SK-N-SH (cell line): ENCODE measurements at regions not wholly inside any gene's neighbourhood (a gene's known extent, or its start where the extent isn't known, plus 50 kb on each side); places are given as distances from the start of the nearest gene placed in this dataset.
"Not testable (repeated sequence)": the region's sequence is repeated elsewhere in the genome, so short reads cannot be mapped to it uniquely, and the experiment has no call there.

Source experiments
- CTCF ChIA-PET: fragments of 300-600, 350-600 bp; formaldehyde crosslinking; extraction: SDS; loops from one replicate; lab custom pipeline; 2021; lab: Yijun Ruan, JAX
- POLR2A ChIA-PET: fragments of 350-600 bp; sonication (Branson Sonifier 250); formaldehyde crosslinking; extraction: SDS; loops from one replicate; lab custom pipeline; 2020; ENCODE audit warnings: antibody characterized with exemption, inconsistent platforms; lab: Yijun Ruan, JAX
- DNase-seq: peaks from one replicate; pipeline ENCODE4 v3.0.0; 2012
- H2AFZ ChIP-seq: fragments of 200-600 bp; sonication (generic); 2 replicates; pipeline ENCODE4 v1.8.1; 2016; ENCODE audit warnings: antibody characterized with exemption, mild to moderate bottlenecking, low read depth
- H3F3A ChIP-seq: fragments of 200-600 bp; sonication (generic); replicated peaks from 2 replicates; pipeline ENCODE3; 2016; ENCODE audit warnings: antibody characterized with exemption, mild to moderate bottlenecking; ENCODE audit not compliant: insufficient read depth
- H3K27ac ChIP-seq, 2 experiments: fragments of 200-500 bp in 1 of 2; fragments of 200-600 bp in 1 of 2; sonication (Bioruptor generic) in 1 of 2; sonication (generic), shearing (Covaris generic) in 1 of 2; 2 replicates each; pipeline versions ENCODE4 v1.5.1 to v1.6.1; 2014 to 2016; ENCODE audit warnings: low read depth in 2 of 2, inconsistent platforms in 1 of 2, low read length in 1 of 2, mild to moderate bottlenecking in 1 of 2, mixed read lengths in 1 of 2
- H3K27me3 ChIP-seq: fragments of 200-600 bp; sonication (generic), shearing (Covaris generic); 2 replicates; pipeline ENCODE4 v1.6.1; 2016; ENCODE audit warnings: mixed run types; ENCODE audit not compliant: insufficient read depth
- H3K36me3 ChIP-seq, 2 experiments: fragments of 200-500 bp in 1 of 2; fragments of 200-600 bp in 1 of 2; sonication (Bioruptor generic) in 1 of 2; sonication (generic) in 1 of 2; replicated peaks in 1 of 2; 2 replicates each; pipeline versions ENCODE3 to v1.5.1; 2014 to 2016; ENCODE audit warnings: low read length in 1 of 2, mild to moderate bottlenecking in 1 of 2; ENCODE audit not compliant: insufficient read depth in 2 of 2, control insufficient read depth in 1 of 2
- H3K4me1 ChIP-seq, 2 experiments: fragments of 200-500 bp in 1 of 2; fragments of 200-600 bp in 1 of 2; sonication (Bioruptor generic) in 1 of 2; sonication (generic), shearing (Covaris generic) in 1 of 2; 2 replicates each; pipeline versions ENCODE4 v1.5.1 to v1.6.1; 2014 to 2016; ENCODE audit warnings: low read depth in 1 of 2, low read length in 1 of 2, mixed run types in 1 of 2; ENCODE audit not compliant: insufficient read depth in 2 of 2, control insufficient read depth in 1 of 2
- H3K4me2 ChIP-seq: fragments of 200-600 bp; sonication (generic), shearing (Covaris generic); 2 replicates; pipeline ENCODE4 v1.6.1; 2017; ENCODE audit warnings: mixed run types
- H3K4me3 ChIP-seq, 2 experiments: fragments of 200-500 bp in 1 of 2; fragments of 200-600 bp in 1 of 2; sonication (Bioruptor generic) in 1 of 2; sonication (generic), shearing (Covaris generic) in 1 of 2; 2 replicates each; pipeline versions ENCODE4 v1.5.1 to v1.8.1; 2014 to 2016; ENCODE audit warnings: low read depth in 2 of 2, inconsistent platforms in 1 of 2, low read length in 1 of 2, mild to moderate bottlenecking in 1 of 2, mixed read lengths in 1 of 2, moderate library complexity in 1 of 2
- H3K79me2 ChIP-seq: fragments of 200-600 bp; sonication (generic); 2 replicates; pipeline ENCODE4 v1.8.1; 2017; ENCODE audit warnings: mild to moderate bottlenecking; ENCODE audit not compliant: insufficient read depth
- H3K9ac ChIP-seq: fragments of 200-600 bp; sonication (generic); 2 replicates; pipeline ENCODE4 v1.6.1; 2017; ENCODE audit warnings: mixed run types
- H3K9me2 ChIP-seq: fragments of 200-600 bp; sonication (generic); 2 replicates; pipeline ENCODE4 v1.6.1; 2017; ENCODE audit warnings: mixed run types
- H3K9me3 ChIP-seq: fragments of 200-600 bp; sonication (generic); 2 replicates; pipeline ENCODE4 v1.6.1; 2017; ENCODE audit warnings: mixed run types, mild to moderate bottlenecking, moderate library complexity
- H4K20me1 ChIP-seq: fragments of 200-600 bp; sonication (generic); 2 replicates; pipeline ENCODE4 v1.6.1; 2017; ENCODE audit warnings: mild to moderate bottlenecking, mixed run types; ENCODE audit not compliant: insufficient read depth
- CHD2 ChIP-seq: fragments of 150-350 bp; IDR thresholded peaks from 2 replicates; pipeline ENCODE4 v1.6.1; 2018; ENCODE audit warnings: low read length; ENCODE audit not compliant: partially characterized antibody
- EZH2phosphoT487 ChIP-seq: fragments of 200-600 bp; sonication (generic); IDR thresholded peaks from 2 replicates; pipeline ENCODE4 v1.6.1; 2017; ENCODE audit warnings: low read depth, mixed run types, mild to moderate bottlenecking, antibody characterized with exemption, moderate library complexity, borderline replicate concordance
- FOXJ3 ChIP-seq: sonication (generic); formaldehyde crosslinking; IDR thresholded peaks from 2 replicates; pipeline ENCODE4 v1.5.1; 2020; ENCODE audit warnings: mild to moderate bottlenecking, missing genetic modification reagents
- FOXM1 ChIP-seq: IDR thresholded peaks from 2 replicates; pipeline ENCODE4 v1.4.0; 2012; ENCODE audit warnings: low read depth, mild to moderate bottlenecking
- MEF2A ChIP-seq: IDR thresholded peaks from 2 replicates; pipeline ENCODE4 v1.4.0; 2012; ENCODE audit warnings: low read depth, borderline replicate concordance
- MXI1 ChIP-seq: IDR thresholded peaks from 2 replicates; pipeline ENCODE4 v1.6.1; 2012; ENCODE audit warnings: mild to moderate bottlenecking, low read depth, low read length, improper control_type of control experiment
- PBX3 ChIP-seq: IDR thresholded peaks from 2 replicates; pipeline ENCODE4; 2012
- POLR2AphosphoS5 ChIP-seq: IDR thresholded peaks from 2 replicates; pipeline ENCODE4 v1.6.1; 2012; ENCODE audit warnings: low read depth, low read length
- RAD21 ChIP-seq: IDR thresholded peaks from 2 replicates; pipeline ENCODE4 v1.6.1; 2012; ENCODE audit warnings: mild to moderate bottlenecking, low read length
- RXRA ChIP-seq: IDR thresholded peaks from 2 replicates; pipeline ENCODE4 v1.4.0; 2012; ENCODE audit warnings: low read depth, mild to moderate bottlenecking, borderline replicate concordance
- SIN3A ChIP-seq: IDR thresholded peaks from 2 replicates; pipeline ENCODE4 v1.6.1; 2012; ENCODE audit warnings: low read depth, mild to moderate bottlenecking, low read length, moderate library complexity, borderline replicate concordance
- SMC3 ChIP-seq: IDR thresholded peaks from 2 replicates; pipeline ENCODE4 v1.6.1; 2012; ENCODE audit warnings: low read depth, low read length, improper control_type of control experiment
- USF2 ChIP-seq: fragments of 150-350 bp; IDR thresholded peaks from 2 replicates; pipeline ENCODE4 v1.6.1; 2017; ENCODE audit warnings: antibody characterized with exemption, low read length, low read depth, borderline replicate concordance
- YY1 ChIP-seq: IDR thresholded peaks from 2 replicates; pipeline ENCODE4 v1.4.0; 2012; ENCODE audit warnings: low read depth, mild to moderate bottlenecking
- WGBS: methylation state at CpG from one replicate; pipeline ENCODE4 v1.1.6; 2017; ENCODE audit warnings: low lambda C conversion rate; 5-methylcytosine and 5-hydroxymethylcytosine counted together

- no peaks in the 10 kb centered on the region for H3K9me2 ChIP-seq
- TF ChIP-seq CHD2: no peak
- TF ChIP-seq FOXJ3 (CRISPR knock-in tag): no peak
- TF ChIP-seq SIN3A: no peak
- TF ChIP-seq POLR2AphosphoS5: no peak
- no peak for TF ChIP-seq USF2
- TF ChIP-seq FOXM1: no peak
- no peak for TF ChIP-seq RAD21
- TF ChIP-seq YY1: no peak
- H3K4me3 ChIP-seq: no peak overlapping the region
- no peak overlapping the region for H3K27ac ChIP-seq
- H4K20me1 ChIP-seq: 0 out of 2 replicates have a peak, but pooled peaks cover 3% of the 10 kb centered on the region
- H3K9me3 ChIP-seq: no peaks in the 10 kb centered on the region
- no peaks in the 10 kb centered on the region for H3K27me3 ChIP-seq
- no peak for DNase-seq
- ChIA-PET CTCF (no interaction called here), POLR2A (no interaction called here)
- no peak overlapping the region for H3K4me2 ChIP-seq
- no peaks in the 10 kb centered on the region for H3F3A ChIP-seq
- no peaks in the 10 kb centered on the region for H3K36me3 ChIP-seq
- no peaks in the 10 kb centered on the region for H3K79me2 ChIP-seq
- peaks cover 0 to 30% of the 10 kb centered on the region in 2 experiments; a peak in 1 of 4 replicates for H3K4me1 ChIP-seq
- no peak overlapping the region for H2AFZ ChIP-seq
- no peak overlapping the region for H3K9ac ChIP-seq
- WGBS: 41% methylated on average over 5 of the region's 5 CpGs
These were observed 183.4 kb downstream of the OR4M2 start for GRCh38 chr15:22263738-22264137.

DNA sequence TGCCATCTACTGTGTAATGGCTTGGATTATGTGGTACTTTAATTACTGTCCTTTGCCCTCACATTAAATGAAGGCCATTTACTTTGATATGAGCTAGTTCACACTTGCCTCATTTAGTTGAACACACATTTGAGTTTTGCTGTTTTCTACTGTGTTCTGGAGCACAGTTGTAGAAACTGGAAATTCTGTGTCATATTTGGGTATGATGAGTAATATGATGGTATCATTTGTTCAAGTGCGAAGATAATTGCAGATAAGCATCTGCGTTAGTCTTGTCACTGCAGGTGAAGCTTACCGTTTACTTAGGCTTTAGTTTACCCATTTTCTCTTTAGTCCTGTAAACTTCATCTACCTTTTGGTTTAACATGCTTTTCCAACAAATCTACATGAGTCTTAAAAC is 183.9 kb downstream of the OR4M2 start:
- H3K27me3 ChIP-seq, H4K20me1 ChIP-seq, H3K4me2 ChIP-seq, H3K9me2 ChIP-seq, H3K27ac ChIP-seq, H3F3A ChIP-seq, H3K9ac ChIP-seq, DNase-seq, POLR2A ChIA-PET, H3K79me2 ChIP-seq, CTCF ChIA-PET, H3K4me3 ChIP-seq, H2AFZ ChIP-seq, H3K9me3 ChIP-seq, H3K36me3 ChIP-seq: not testable (repeated sequence)
- 33% methylated on average over 3 of the region's 3 CpGs for WGBS
- peaks cover 0 to 29% of the 10 kb centered on the region in 2 experiments; a peak in 1 of 4 replicates for H3K4me1 ChIP-seq

GRCh38 chr15:22265056-22265945 is 185.0 kb downstream of the OR4M2 start:
- H3K9ac ChIP-seq: no peak overlapping the region
- no peaks in the 10 kb centered on the region for H3F3A ChIP-seq
- no peak for TF ChIP-seq MEF2A
- TF ChIP-seq RXRA: no peak
- no peak for TF ChIP-seq MXI1
- TF ChIP-seq CHD2: no peak
- no peak for TF ChIP-seq PBX3
- TF ChIP-seq SMC3: no peak
- TF ChIP-seq FOXJ3 (CRISPR knock-in tag): no peak
- no peak for TF ChIP-seq FOXM1
- TF ChIP-seq EZH2phosphoT487: no peak
- no peak for DNase-seq
- H3K4me1 ChIP-seq: peaks cover 0 to 27% of the 10 kb centered on the region in 2 experiments; a peak in 1 of 4 replicates
- 37% methylated on average over 17 of the region's 19 CpGs for WGBS
- ChIA-PET CTCF (no interaction called here), POLR2A (no interaction called here)
- no peak overlapping the region for H3K27ac ChIP-seq
- H3K4me3 ChIP-seq: no peak overlapping the region
- no peaks in the 10 kb centered on the region for H3K79me2 ChIP-seq
- 0 out of 2 replicates have a peak, but pooled peaks cover 3% of the 10 kb centered on the region for H4K20me1 ChIP-seq
- 0 out of 2 replicates have a peak overlapping the region, but pooled peaks have one; percentile 12 for H3K4me2 ChIP-seq
- no peaks in the 10 kb centered on the region for H3K27me3 ChIP-seq
- no peaks in the 10 kb centered on the region for H3K36me3 ChIP-seq
- no peaks in the 10 kb centered on the region for H3K9me3 ChIP-seq
- H3K9me2 ChIP-seq: no peaks in the 10 kb centered on the region
- H2AFZ ChIP-seq: no peak overlapping the region
